ENCODE measurements at regions not wholly inside any gene's neighbourhood (a gene's known extent, or its start where the extent isn't known, plus 50 kb on each side); places are given as distances from the start of the nearest gene placed in this dataset.

DNA sequence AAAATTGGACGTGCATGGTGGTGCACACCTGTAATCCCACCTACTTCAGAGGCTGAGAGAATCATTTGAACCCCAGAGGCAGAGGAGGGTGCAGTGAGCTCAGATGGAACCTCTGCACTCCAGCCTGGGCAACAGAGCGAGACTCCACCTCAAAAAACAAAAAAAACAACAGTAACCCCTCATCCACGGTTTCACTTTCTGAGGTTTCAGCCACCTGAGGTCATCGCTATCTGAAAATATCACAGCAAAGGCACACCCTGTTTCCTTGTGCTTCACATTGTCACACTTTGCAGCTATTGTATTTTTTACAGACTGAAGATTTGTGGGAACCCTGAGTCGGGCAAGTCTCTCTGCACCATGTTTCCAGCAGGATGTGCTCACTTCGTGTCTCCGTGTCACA, 54.1 kb upstream of the FOXQ1 start:
- no peak for DNase-seq (ENCODE audit: low spot score)

GRCh38 chr6:1256435-1257008, 55.4 kb upstream of the FOXQ1 start:
- no peak for DNase-seq (ENCODE audit: low spot score)

DNA sequence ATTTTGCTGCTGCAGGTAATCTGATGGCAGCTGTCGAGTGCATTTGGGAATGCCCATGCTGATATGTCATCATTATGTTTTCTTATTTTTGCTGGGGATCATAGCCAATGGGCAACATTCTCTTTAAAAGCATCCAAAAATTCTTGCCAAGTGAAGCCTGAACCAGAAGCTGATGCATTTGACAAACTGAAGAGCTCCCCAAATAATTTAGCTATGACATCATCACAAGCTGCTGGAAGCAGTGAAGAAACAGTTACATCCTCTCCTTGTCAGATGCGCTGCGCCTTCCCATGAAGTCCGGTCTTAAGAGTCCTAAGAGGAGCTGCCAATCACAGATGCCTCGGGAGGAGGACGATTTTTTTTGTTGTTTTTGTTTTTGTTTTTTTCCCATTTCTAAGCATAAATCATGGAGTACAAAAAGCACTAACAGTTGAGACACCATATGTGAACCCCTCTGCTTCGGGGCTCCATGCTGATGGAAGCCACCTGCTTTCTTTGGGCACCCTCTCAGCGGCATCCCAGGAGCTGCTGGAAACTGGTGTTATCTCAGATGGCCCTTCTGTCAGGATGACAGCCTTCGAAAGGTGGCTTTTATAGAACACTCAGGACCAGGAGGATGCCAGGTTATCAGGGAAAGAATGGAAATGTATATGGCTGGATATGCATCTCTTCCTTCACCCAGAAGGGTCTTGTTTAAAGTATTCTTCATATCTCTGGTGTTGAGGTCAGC, 56.1 kb upstream of the FOXQ1 start:
- peak; percentile 78 for DNase-seq (ENCODE audit: low spot score)

- no peak for DNase-seq (ENCODE audit: low spot score)
Observed at GRCh38 chr6:1254326-1254725, 57.6 kb upstream of the FOXQ1 start.

- no peak for DNase-seq (ENCODE audit: low spot score)
Observed at GRCh38 chr6:1253816-1254215, 58.1 kb upstream of the FOXQ1 start.

- DNase-seq (ENCODE audit: low spot score): no peak
Observed at GRCh38 chr6:1251198-1252155, 60.4 kb upstream of the FOXQ1 start.

- DNase-seq (ENCODE audit: low spot score): no peak
Observed at GRCh38 chr6:1250489-1251197, 61.3 kb upstream of the FOXQ1 start.

DNA sequence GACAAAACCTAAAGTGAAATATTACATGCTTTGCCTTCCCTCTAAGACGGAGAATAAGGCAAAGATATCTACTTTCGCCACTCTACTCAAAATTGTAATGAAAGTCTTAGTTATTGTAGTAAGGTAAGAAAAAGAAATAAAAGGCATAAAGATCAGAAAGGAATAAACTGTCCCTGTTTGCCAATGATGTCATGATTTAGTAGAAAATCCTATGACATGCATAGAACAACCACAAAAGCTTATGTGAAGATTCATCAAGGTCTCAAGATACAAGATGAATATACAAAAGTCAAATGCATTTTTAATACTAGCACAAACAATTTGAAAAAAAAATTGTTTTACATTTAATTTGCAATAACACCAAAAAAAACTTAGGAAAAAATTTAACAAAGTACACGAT, 64.0 kb upstream of the FOXQ1 start:
- DNase-seq (ENCODE audit: low spot score): no peak

DNA sequence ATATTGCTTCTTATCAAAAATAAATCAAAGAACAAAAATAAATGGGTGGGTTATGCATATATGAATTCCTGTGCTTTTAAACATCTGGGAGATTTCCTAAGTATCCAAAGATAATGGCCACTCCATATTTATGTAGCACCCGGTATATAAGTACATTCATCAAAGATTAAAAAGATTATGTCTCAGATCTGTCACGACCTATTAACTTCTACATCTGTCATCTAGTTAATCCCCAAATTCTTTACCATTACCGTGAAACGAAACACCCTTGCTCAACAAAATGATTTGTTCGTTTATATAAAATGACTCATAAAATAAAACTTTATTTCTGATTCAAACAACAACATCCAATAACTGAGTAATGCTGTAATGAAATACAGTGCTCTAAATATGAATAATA, 64.8 kb upstream of the FOXQ1 start:
- DNase-seq (ENCODE audit: low spot score): no peak

- no peak for DNase-seq (ENCODE audit: low spot score)
Observed at GRCh38 chr6:1244941-1245340, 67.0 kb upstream of the FOXQ1 start.

GRCh38 chr6:1244278-1244677, 67.6 kb upstream of the FOXQ1 start:
- DNase-seq (ENCODE audit: low spot score): no peak

- DNase-seq (ENCODE audit: low spot score): peak; percentile 53
Observed at GRCh38 chr6:1242446-1242845, 69.5 kb upstream of the FOXQ1 start.

GRCh38 chr6:1242021-1242420, 69.9 kb upstream of the FOXQ1 start:
- DNase-seq (ENCODE audit: low spot score): no peak

- peak; percentile 27 for DNase-seq (ENCODE audit: low spot score)
Observed at GRCh38 chr6:1240766-1241318, 71.1 kb upstream of the FOXQ1 start.

DNA sequence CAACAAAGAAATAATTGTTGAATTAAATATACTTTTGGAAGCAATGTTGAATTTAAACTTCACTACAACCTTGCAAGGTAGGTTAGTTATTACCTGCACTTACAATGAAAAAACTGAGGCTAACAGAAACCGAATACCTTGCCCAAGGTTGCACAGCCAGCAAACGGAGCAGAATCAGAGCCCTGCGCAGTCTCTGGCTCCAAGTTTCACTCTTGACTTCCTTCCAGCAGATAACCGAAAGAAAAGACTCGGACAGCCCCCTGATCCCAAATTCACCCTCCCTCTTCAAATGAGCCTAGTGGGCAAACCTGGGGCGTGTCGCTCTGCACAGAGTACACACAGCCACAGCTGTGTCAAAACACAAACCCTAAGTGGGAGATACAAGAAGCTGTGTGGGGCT, 72.1 kb upstream of the FOXQ1 start:
- no peak for DNase-seq (ENCODE audit: low spot score)

- DNase-seq (ENCODE audit: low spot score): no peak
Observed at GRCh38 chr6:1238040-1238439, 73.9 kb upstream of the FOXQ1 start.

DNA sequence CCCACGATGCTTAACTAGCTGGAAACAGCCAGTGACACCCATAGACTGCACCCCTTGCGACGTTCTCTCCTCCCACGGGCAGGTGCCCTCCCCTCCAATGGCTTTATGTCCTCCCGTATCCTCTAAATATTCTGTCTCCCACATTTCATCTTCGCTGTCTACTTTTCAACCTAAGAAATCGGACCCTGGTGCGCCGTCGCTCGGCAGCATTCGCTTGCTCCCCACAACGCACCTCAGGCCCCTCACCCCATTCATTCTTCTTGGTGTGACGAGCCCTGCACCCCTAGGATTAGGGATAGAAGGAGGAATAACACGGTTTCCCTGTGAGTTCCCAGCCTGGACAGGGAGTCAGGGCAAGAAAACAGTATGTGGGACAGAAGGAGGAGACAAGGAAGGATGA, 74.3 kb upstream of the FOXQ1 start:
- DNase-seq (ENCODE audit: low spot score): no peak

DNA sequence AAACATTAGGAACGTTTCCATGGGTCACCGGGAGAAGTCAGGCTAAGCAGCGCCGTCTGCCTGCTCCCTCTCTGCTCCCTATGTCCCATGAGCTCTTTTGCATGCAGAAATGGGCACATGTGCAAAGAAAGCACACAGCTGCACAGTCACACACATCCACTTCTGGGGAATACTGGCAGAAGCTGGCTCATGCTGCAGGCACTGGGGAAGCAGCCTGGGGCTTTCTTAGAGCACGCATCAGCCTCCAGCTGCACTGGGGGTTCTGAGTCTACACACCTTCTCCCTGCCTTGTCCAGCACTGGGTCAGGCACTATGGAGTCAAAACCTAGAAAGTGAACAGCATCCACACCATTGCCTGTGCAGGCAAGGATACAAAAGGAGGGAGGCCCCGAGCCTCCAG, 76.1 kb upstream of the FOXQ1 start:
- DNase-seq (ENCODE audit: low spot score): no peak

DNA sequence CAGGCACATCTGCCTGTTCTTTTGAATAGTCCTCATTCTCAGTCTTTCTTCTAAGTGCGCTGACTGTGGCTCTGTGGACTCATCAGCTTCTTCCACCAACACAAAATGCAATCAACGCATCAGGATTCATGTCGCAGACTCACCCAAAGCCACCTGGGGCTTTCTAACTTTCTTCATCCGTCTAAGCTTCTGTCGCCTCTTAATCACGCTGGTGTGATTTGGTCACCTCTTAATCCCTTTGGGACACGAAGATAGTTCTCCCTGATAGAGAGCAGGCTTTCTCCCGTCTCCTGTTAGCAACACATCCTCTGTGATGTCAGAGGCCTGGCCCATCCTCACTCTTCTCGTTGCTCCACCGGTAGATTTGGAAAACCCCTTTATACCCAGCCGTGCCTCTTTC, 78.0 kb upstream of the FOXQ1 start:
- DNase-seq (ENCODE audit: low spot score): no peak

DNA sequence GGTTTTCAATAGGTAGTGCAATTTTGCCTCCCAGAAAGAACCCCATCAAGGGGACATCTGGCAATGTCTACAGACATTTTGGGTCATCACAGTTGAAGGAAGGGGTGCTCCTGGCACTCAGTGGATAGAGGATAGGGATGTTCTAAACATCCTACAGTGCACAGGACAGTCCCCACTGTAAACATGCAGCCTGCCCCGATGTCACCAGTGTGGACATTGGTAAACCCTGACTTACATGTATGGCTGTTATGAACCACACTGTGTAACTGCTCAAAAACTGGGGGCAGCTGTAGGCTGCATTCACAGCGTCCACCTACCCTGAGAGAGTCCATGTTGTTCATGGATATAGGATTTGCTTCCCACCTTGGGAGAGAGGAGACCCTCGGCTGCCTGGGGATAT, 79.3 kb upstream of the FOXQ1 start:
- DNase-seq (ENCODE audit: low spot score): no peak

DNA sequence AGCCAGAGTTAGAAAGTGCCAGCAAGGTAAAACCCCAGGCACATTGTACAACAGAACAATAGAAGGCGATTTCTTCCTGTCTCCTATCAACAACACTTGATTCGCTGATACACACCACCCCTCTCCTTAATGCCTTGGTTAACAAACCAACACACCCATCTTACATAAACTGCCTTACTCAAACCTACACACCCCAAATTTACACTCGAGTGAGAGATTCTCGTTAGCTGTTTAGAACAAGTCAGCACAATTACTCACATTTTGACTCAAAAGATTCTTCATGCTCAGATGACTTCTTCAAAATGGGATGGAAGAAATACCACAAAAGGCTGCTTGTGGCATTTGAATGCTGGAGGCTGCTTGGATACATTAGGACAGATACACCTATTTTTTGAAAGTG, 80.0 kb upstream of the FOXQ1 start:
- DNase-seq (ENCODE audit: low spot score): no peak

All from AG08395 (cell line).